HL-60/S4 treated with retinoic acid at 250 ng/mL for 4 days and 3 days (cell line): ENCODE measurements at regions not wholly inside any gene's neighbourhood (a gene's known extent, or its start where the extent isn't known, plus 50 kb on each side); places are given as distances from the start of the nearest gene placed in this dataset.

Experiments
- in situ Hi-C: fragments of 300-500 bp; cut with MboI; formaldehyde crosslinking; loops from 2 replicates; pipeline ENCODE4 v1.7.0; 2022; ENCODE audit warnings: low sequenced_read_pairs

GRCh38 chr20:56952258-56953047, 314.0 kb downstream of the BMP7 start:
- in situ Hi-C loops, result no loop called here

DNA sequence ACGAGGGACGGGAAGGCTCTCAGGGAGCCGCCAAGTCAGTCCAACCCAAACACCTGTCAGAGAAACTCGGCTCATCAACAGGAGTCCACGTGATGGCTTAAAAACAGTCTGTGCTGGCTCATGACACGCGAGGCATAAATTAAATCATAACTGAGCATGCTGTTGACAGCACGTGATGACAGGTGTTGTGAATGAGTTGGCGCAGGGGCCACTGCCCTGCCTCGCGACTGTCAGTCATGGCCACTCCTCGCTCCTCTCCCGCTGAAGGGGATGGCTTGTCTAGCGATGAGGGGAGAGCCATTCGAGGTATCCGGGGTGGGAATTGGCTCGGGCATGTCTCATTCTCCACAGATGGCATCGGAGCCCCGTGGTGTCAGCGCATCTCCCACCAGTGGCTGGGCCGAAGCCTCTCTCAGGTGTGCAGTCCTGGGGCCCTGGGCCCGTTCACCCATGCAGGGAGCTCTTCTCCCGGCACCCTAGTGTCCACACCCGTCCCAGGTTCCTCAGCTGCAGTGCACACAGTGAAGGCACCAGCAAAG, 313.3 kb downstream of the BMP7 start:
- in situ Hi-C loops, result no loop called here

DNA sequence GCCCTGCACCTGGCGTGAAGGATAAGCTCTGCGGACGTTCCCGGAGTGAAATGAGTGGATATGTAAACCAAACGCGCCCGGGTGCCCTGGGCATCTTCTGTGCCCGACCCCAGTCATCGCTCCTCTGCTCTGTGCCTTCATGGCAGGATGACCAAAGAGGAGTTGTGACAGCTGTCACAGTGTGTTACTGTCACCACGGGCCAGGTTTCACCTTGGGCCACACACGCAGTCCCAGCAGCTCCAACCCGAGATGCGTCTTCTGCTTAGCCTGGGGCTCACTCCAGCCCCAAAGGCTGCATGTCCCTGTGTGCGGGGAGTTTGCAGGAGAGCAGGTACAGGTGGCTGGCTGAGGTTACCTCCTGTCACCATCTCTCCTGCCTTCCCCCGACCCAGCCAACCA, 311.6 kb downstream of the BMP7 start:
- in situ Hi-C loops, result no loop called here

GRCh38 chr20:56955680-56956079, 310.8 kb downstream of the BMP7 start:
- in situ Hi-C loops, result no loop called here

DNA sequence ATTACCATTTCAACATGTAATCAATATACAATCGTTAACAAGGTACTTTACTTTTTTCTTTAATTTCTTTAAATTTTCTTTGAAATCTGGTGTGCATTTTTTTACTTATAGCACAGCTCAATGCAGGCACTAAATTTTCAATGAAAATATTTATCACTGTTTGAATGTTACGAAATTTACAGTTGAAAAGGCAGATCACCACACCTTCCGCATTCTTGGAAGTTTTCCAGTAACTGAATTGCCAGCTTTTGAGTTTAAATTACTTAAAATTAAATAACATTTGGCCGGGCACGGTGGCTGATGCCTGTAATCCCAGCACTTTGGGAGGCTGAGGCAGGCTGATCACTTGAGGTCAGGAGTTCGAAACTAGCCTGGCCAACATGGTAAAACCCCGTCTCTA, 309.9 kb downstream of the BMP7 start:
- in situ Hi-C loops, result no loop called here

DNA sequence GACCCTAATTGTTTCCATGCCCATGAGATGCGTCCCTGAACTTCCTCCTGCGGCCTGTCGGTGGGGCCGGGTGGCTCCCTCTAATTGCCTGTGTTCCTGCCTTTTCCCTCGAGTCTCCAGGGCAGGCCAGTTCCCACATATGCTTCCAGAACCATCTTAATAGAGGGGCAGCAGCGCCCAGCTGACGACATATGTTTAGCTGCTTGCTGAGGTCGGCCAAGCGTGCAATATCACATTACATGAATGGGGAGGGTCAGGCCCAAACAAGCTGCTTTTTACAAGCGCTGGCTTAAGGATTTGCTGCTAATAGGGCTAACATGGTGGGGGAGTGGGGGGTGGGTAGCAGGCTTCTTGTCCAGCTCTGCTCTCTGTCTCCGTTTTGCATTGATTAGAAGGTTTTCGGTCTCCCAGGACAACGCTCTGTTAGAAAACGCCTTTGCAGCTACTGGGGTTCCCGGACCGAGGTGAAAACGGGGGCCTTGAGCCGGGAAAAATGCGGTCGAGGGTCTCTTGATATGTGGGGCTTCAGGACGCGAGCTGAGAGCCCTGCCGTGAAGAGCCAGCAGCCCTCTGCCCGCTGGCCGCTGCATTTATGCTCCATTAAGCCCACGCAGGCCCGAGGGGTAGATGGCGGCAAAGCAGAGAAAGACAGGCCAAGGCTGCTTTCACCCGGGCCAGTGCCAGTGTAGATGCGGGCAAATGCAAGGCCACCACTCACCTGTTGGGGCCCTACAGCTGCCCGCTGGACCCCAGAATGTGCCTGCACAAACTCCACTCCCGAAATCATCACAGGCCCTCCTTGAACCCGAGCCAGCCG, 308.5 kb downstream of the BMP7 start:
- in situ Hi-C loops, result no loop called here

DNA sequence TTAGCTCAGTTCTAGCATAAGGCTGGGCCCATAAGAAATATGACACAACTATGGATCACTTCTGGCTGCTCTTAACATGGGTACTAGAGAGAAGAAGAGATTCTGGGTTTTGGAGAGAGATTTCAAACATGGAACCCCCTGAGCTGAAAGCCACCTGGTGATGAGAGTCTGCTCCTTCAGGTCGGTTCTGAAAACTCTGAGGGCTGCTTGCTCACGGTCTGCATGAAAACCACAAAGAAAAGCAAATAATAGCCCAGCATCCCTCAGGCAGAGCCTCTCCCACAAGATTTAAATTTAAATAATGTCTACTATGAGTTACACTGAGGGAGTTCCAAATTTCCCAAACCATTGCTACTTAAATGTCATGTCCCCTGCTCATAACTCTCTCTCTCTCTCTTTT, 301.5 kb downstream of the BMP7 start:
- in situ Hi-C loops, result no loop called here

DNA sequence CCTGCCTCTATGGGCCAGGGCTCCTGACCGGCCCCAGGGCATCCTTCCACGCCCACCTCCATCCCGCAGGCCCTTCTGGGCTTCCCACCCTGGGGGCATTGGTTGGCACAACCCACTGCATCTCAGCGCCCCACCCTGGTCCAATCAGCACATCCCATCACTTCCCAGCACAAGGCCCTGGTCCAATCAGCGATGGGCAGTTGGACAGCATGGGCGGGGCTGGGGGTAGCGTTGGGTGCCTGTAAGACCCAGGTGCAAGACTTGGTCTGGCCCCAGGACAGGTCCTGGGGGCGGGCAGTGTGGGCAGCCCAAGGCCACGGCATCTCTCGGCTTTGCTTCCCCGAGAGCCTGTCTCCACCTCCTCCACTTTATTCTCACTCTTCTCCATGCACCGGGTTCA, 298.5 kb downstream of the BMP7 start:
- in situ Hi-C loops, result no loop called here

- in situ Hi-C loops, result no loop called here
Measured at GRCh38 chr20:56968376-56969048, 297.9 kb downstream of the BMP7 start.

DNA sequence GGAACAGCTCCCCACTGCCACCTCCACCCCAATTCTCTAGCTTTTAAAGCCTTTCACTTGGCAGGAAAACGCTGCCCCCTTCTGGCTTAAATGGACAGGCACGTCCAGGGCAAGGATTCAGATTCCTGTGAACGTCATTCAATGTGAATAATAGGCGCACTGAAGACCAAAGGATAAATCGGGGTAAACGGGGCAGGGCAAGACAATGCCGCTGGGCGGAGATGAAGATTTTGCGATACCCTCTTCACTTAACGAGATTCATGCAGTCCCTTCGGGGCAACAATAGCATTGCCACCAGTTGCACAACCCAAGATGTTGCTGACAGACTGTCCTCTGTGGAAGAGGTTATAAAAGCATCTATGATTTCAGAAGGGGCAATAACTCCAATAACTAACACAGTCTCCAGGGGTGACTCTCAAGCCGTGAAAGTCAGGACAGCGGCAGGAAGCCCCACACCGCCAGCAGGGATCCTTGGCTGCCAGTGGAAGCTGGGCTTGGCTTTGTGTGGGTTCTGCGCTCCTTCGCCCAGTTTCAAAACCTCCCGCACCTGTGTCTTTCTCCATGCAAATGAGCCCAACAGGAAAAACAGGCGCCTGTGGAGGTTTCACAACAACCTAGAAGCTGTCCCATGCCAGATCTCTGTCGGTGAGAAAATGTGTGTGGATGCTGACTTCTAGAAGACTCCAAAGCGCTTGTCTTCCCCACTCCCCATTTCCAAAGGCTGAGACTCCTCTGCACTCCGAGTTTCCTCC, 291.8 kb downstream of the BMP7 start:
- in situ Hi-C loops, result loop anchor here (25.0 kb wide), 1 partner anchor 412 kb away; no protein-coding TSS in a partner anchor

GRCh38 chr20:56975838-56976237, 290.6 kb downstream of the BMP7 start:
- in situ Hi-C loops, result loop anchor here (25.0 kb wide), 1 partner anchor 414 kb away; no protein-coding TSS in a partner anchor

DNA sequence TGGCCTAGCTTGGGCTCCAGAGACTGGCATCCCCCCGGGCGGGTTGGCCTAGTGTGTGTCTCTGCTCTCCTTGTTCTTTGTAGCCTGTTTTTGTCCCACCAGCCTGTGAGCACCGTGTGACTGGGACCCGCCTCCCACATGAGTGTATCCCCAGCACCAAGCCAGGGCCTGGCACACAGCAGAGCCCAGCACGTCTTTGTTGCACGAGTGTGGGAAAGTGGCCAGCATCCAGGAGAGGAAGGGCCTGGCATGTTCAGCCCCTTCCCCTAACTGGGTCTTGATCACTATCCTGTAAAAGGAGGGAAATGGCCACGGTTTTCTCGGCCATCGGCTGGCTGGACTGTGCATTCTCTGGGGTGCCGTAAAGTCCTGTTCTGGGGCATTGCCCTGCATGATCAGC, 290.1 kb downstream of the BMP7 start:
- in situ Hi-C loops, result loop anchor here (25.0 kb wide), 1 partner anchor 414 kb away; no protein-coding TSS in a partner anchor

- in situ Hi-C loops, result loop anchor here (25.0 kb wide), 1 partner anchor 416 kb away; no protein-coding TSS in a partner anchor
Measured at GRCh38 chr20:56978475-56978874, 288.0 kb downstream of the BMP7 start.

GRCh38 chr20:56979125-56979524, 287.3 kb downstream of the BMP7 start:
- in situ Hi-C loops, result loop anchor here (25.0 kb wide), 1 partner anchor 417 kb away; no protein-coding TSS in a partner anchor

GRCh38 chr20:56981301-56981700, 285.1 kb downstream of the BMP7 start:
- in situ Hi-C loops, result loop anchor here (25.0 kb wide), 1 partner anchor 419 kb away; no protein-coding TSS in a partner anchor

GRCh38 chr20:56983813-56984212, 282.6 kb downstream of the BMP7 start:
- in situ Hi-C loops, result loop anchor here (25.0 kb wide), 1 partner anchor 422 kb away; no protein-coding TSS in a partner anchor

DNA sequence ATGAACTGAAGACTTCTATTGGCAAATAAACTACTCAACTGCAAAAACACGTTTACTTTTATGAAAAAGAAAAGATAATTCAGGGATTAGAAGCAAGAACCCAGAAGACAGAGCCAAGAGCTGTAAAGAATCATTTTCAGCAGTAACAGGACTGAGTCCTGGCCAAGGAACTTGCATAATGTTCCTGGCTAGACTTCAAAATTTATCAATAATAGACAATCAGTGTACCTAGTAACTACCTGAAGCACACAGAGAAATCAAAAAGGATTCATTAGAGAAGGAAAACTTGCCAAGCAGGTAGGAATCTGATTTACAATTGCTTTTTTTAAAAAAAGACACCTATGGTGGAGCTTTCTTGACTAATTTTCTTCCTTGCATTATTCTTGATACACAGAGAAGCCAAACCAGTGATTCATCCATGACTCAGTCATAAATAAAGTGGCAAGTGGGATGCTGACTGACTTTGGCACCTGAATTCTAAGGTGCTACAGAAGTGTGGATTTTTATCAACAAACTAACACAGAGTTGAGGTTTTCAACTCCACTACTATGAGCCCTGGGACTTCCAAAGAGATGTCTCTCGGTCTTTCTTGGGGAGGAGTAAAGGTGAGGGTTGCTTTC, 281.3 kb downstream of the BMP7 start:
- in situ Hi-C loops, result loop anchor here (25.0 kb wide), 1 partner anchor 423 kb away; no protein-coding TSS in a partner anchor

- in situ Hi-C loops, result loop anchor here (25.0 kb wide), 1 partner anchor 424 kb away; no protein-coding TSS in a partner anchor
Measured at GRCh38 chr20:56986476-56986875, 280.0 kb downstream of the BMP7 start.

- in situ Hi-C loops, result loop anchor here (25.0 kb wide), 1 partner anchor 425 kb away; no protein-coding TSS in a partner anchor
Measured at GRCh38 chr20:56986931-56987720, 279.3 kb downstream of the BMP7 start.
